SK-N-SH (cell line): ENCODE measurements at regions not wholly inside any gene's neighbourhood (a gene's known extent, or its start where the extent isn't known, plus 50 kb on each side); places are given as distances from the start of the nearest gene placed in this dataset.

Source experiments
- CTCF ChIA-PET: fragments of 300-600, 350-600 bp; formaldehyde crosslinking; extraction: SDS; loops from one replicate; lab custom pipeline; 2021; lab: Yijun Ruan, JAX
- POLR2A ChIA-PET: fragments of 350-600 bp; sonication (Branson Sonifier 250); formaldehyde crosslinking; extraction: SDS; loops from one replicate; lab custom pipeline; 2020; ENCODE audit warnings: antibody characterized with exemption, inconsistent platforms; lab: Yijun Ruan, JAX
- DNase-seq: peaks from one replicate; pipeline ENCODE4 v3.0.0; 2012
- H2AFZ ChIP-seq: fragments of 200-600 bp; sonication (generic); 2 replicates; pipeline ENCODE4 v1.8.1; 2016; ENCODE audit warnings: antibody characterized with exemption, mild to moderate bottlenecking, low read depth
- H3F3A ChIP-seq: fragments of 200-600 bp; sonication (generic); replicated peaks from 2 replicates; pipeline ENCODE3; 2016; ENCODE audit warnings: antibody characterized with exemption, mild to moderate bottlenecking; ENCODE audit not compliant: insufficient read depth
- H3K27ac ChIP-seq, 2 experiments: fragments of 200-500 bp in 1 of 2; fragments of 200-600 bp in 1 of 2; sonication (Bioruptor generic) in 1 of 2; sonication (generic), shearing (Covaris generic) in 1 of 2; 2 replicates each; pipeline versions ENCODE4 v1.5.1 to v1.6.1; 2014 to 2016; ENCODE audit warnings: low read depth in 2 of 2, inconsistent platforms in 1 of 2, low read length in 1 of 2, mild to moderate bottlenecking in 1 of 2, mixed read lengths in 1 of 2
- H3K27me3 ChIP-seq: fragments of 200-600 bp; sonication (generic), shearing (Covaris generic); 2 replicates; pipeline ENCODE4 v1.6.1; 2016; ENCODE audit warnings: mixed run types; ENCODE audit not compliant: insufficient read depth
- H3K36me3 ChIP-seq, 2 experiments: fragments of 200-500 bp in 1 of 2; fragments of 200-600 bp in 1 of 2; sonication (Bioruptor generic) in 1 of 2; sonication (generic) in 1 of 2; replicated peaks in 1 of 2; 2 replicates each; pipeline versions ENCODE3 to v1.5.1; 2014 to 2016; ENCODE audit warnings: low read length in 1 of 2, mild to moderate bottlenecking in 1 of 2; ENCODE audit not compliant: insufficient read depth in 2 of 2, control insufficient read depth in 1 of 2
- H3K4me1 ChIP-seq, 2 experiments: fragments of 200-500 bp in 1 of 2; fragments of 200-600 bp in 1 of 2; sonication (Bioruptor generic) in 1 of 2; sonication (generic), shearing (Covaris generic) in 1 of 2; 2 replicates each; pipeline versions ENCODE4 v1.5.1 to v1.6.1; 2014 to 2016; ENCODE audit warnings: low read depth in 1 of 2, low read length in 1 of 2, mixed run types in 1 of 2; ENCODE audit not compliant: insufficient read depth in 2 of 2, control insufficient read depth in 1 of 2
- H3K4me2 ChIP-seq: fragments of 200-600 bp; sonication (generic), shearing (Covaris generic); 2 replicates; pipeline ENCODE4 v1.6.1; 2017; ENCODE audit warnings: mixed run types
- H3K4me3 ChIP-seq, 2 experiments: fragments of 200-500 bp in 1 of 2; fragments of 200-600 bp in 1 of 2; sonication (Bioruptor generic) in 1 of 2; sonication (generic), shearing (Covaris generic) in 1 of 2; 2 replicates each; pipeline versions ENCODE4 v1.5.1 to v1.8.1; 2014 to 2016; ENCODE audit warnings: low read depth in 2 of 2, inconsistent platforms in 1 of 2, low read length in 1 of 2, mild to moderate bottlenecking in 1 of 2, mixed read lengths in 1 of 2, moderate library complexity in 1 of 2
- H3K79me2 ChIP-seq: fragments of 200-600 bp; sonication (generic); 2 replicates; pipeline ENCODE4 v1.8.1; 2017; ENCODE audit warnings: mild to moderate bottlenecking; ENCODE audit not compliant: insufficient read depth
- H3K9ac ChIP-seq: fragments of 200-600 bp; sonication (generic); 2 replicates; pipeline ENCODE4 v1.6.1; 2017; ENCODE audit warnings: mixed run types
- H3K9me2 ChIP-seq: fragments of 200-600 bp; sonication (generic); 2 replicates; pipeline ENCODE4 v1.6.1; 2017; ENCODE audit warnings: mixed run types
- H3K9me3 ChIP-seq: fragments of 200-600 bp; sonication (generic); 2 replicates; pipeline ENCODE4 v1.6.1; 2017; ENCODE audit warnings: mixed run types, mild to moderate bottlenecking, moderate library complexity
- H4K20me1 ChIP-seq: fragments of 200-600 bp; sonication (generic); 2 replicates; pipeline ENCODE4 v1.6.1; 2017; ENCODE audit warnings: mild to moderate bottlenecking, mixed run types; ENCODE audit not compliant: insufficient read depth
- EP300 ChIP-seq, 2 experiments: IDR thresholded peaks; 2 replicates each; pipeline versions ENCODE4 v1.4.0 to v1.6.1; 2012; ENCODE audit warnings: borderline replicate concordance in 1 of 2, low read depth in 1 of 2, low read length in 1 of 2
- FOSL2 ChIP-seq: IDR thresholded peaks from 2 replicates; pipeline ENCODE4 v1.4.0; 2012; ENCODE audit warnings: low read depth, mild to moderate bottlenecking, moderate library complexity, borderline replicate concordance
- FOXJ3 ChIP-seq: sonication (generic); formaldehyde crosslinking; IDR thresholded peaks from 2 replicates; pipeline ENCODE4 v1.5.1; 2020; ENCODE audit warnings: mild to moderate bottlenecking, missing genetic modification reagents
- FOXM1 ChIP-seq: IDR thresholded peaks from 2 replicates; pipeline ENCODE4 v1.4.0; 2012; ENCODE audit warnings: low read depth, mild to moderate bottlenecking
- GATA2 ChIP-seq: sonication (generic); formaldehyde crosslinking; IDR thresholded peaks from 2 replicates; pipeline ENCODE4 v1.5.0; 2020; ENCODE audit warnings: mild to moderate bottlenecking, missing genetic modification reagents
- IRF3 ChIP-seq: fragments of 150-350 bp; IDR thresholded peaks from 2 replicates; pipeline ENCODE4 v1.6.1; 2016; ENCODE audit warnings: mild to moderate bottlenecking, low read depth, low read length
- MEF2A ChIP-seq: IDR thresholded peaks from 2 replicates; pipeline ENCODE4 v1.4.0; 2012; ENCODE audit warnings: low read depth, borderline replicate concordance
- NFIC ChIP-seq: IDR thresholded peaks from 2 replicates; pipeline ENCODE4 v1.4.0; 2012; ENCODE audit warnings: borderline replicate concordance
- POLR2AphosphoS5 ChIP-seq: IDR thresholded peaks from 2 replicates; pipeline ENCODE4 v1.6.1; 2012; ENCODE audit warnings: low read depth, low read length
- RAD21 ChIP-seq: IDR thresholded peaks from 2 replicates; pipeline ENCODE4 v1.6.1; 2012; ENCODE audit warnings: mild to moderate bottlenecking, low read length
- SMC3 ChIP-seq: IDR thresholded peaks from 2 replicates; pipeline ENCODE4 v1.6.1; 2012; ENCODE audit warnings: low read depth, low read length, improper control_type of control experiment
- TAF1 ChIP-seq: IDR thresholded peaks from 2 replicates; pipeline ENCODE4 v1.6.1; 2012; ENCODE audit warnings: low read depth, mild to moderate bottlenecking, low read length, moderate library complexity, borderline replicate concordance
- TCF12 ChIP-seq: IDR thresholded peaks from 2 replicates; pipeline ENCODE4 v1.4.0; 2012
- TEAD4 ChIP-seq: IDR thresholded peaks from 2 replicates; pipeline ENCODE4 v1.4.0; 2012; ENCODE audit warnings: mild to moderate bottlenecking, borderline replicate concordance; ENCODE audit not compliant: insufficient read depth
- USF1 ChIP-seq: IDR thresholded peaks from 2 replicates; pipeline ENCODE4 v1.4.0; 2012; ENCODE audit warnings: low read depth, borderline replicate concordance
- USF2 ChIP-seq: fragments of 150-350 bp; IDR thresholded peaks from 2 replicates; pipeline ENCODE4 v1.6.1; 2017; ENCODE audit warnings: antibody characterized with exemption, low read length, low read depth, borderline replicate concordance
- YY1 ChIP-seq: IDR thresholded peaks from 2 replicates; pipeline ENCODE4 v1.4.0; 2012; ENCODE audit warnings: low read depth, mild to moderate bottlenecking
- WGBS: methylation state at CpG from one replicate; pipeline ENCODE4 v1.1.6; 2017; ENCODE audit warnings: low lambda C conversion rate; 5-methylcytosine and 5-hydroxymethylcytosine counted together

GRCh38 chr17:5919089-5919488, 151.1 kb upstream of the WSCD1 start:
- H2AFZ ChIP-seq = no peak overlapping the region
- no peaks in the 10 kb centered on the region for H3K4me1 ChIP-seq
- no peaks in the 10 kb centered on the region for H3K36me3 ChIP-seq
- H3K4me2 ChIP-seq = no peak overlapping the region
- no peak overlapping the region for H3K4me3 ChIP-seq
- ChIA-PET CTCF (interaction anchor here (1.5 kb wide), 1 partner anchor 9 kb away, joined by 3 read pairs; no protein-coding TSS in a partner anchor), POLR2A (no interaction called here)
- WGBS = 10% methylated on average over 4 of the region's 4 CpGs
- no peaks in the 10 kb centered on the region for H3K9me3 ChIP-seq
- H4K20me1 ChIP-seq = no peaks in the 10 kb centered on the region
- peaks cover 7% of the 10 kb centered on the region; the same call in 1 of the 2 replicates for H3K27me3 ChIP-seq
- no peak overlapping the region for H3K9ac ChIP-seq
- no peaks in the 10 kb centered on the region for H3K9me2 ChIP-seq
- TF ChIP-seq GATA2 (CRISPR knock-in tag) (no peak), FOXJ3 (CRISPR knock-in tag) (no peak), SMC3 (no peak), POLR2AphosphoS5 (no peak), YY1 (no peak), IRF3 (no peak), TEAD4 (no peak), EP300 (IDR thresholded peaks at IDR 0.05; ENCODE audit: borderline replicate concordance in 1 of 2, low read depth in 1 of 2, low read length in 1 of 2) (no peak), MEF2A (no peak), USF2 (no peak), FOSL2 (no peak)
- DNase-seq = no peak
- no peaks in the 10 kb centered on the region for H3K79me2 ChIP-seq
- H3F3A ChIP-seq = no peaks in the 10 kb centered on the region
- H3K27ac ChIP-seq = no peak overlapping the region

- Histone ChIP-seq H4K20me1 (no peaks in the 10 kb centered on the region), H3K9me3 (no peaks in the 10 kb centered on the region), H3K9ac (no peak overlapping the region), H3F3A (no peaks in the 10 kb centered on the region), H3K27ac (no peak overlapping the region), H2AFZ (no peak overlapping the region), H3K4me3 (no peak overlapping the region), H3K79me2 (no peaks in the 10 kb centered on the region), H3K4me1 (no peaks in the 10 kb centered on the region), H3K27me3 (peaks cover 7% of the 10 kb centered on the region; the same call in 1 of the 2 replicates), H3K9me2 (no peaks in the 10 kb centered on the region), H3K36me3 (no peaks in the 10 kb centered on the region), H3K4me2 (no peak overlapping the region)
- no peak for DNase-seq
- WGBS = 18% methylated on average over 10 of the region's 13 CpGs
- POLR2A ChIA-PET = no interaction called here
- no peak for TF ChIP-seq SMC3
- no peak for TF ChIP-seq NFIC
- no peak for TF ChIP-seq FOXJ3 (CRISPR knock-in tag)
- TF ChIP-seq TAF1 = no peak
- no peak for TF ChIP-seq USF1
- no peak for TF ChIP-seq TCF12
- TF ChIP-seq FOXM1 = no peak
- TF ChIP-seq RAD21 = no peak
- CTCF ChIA-PET = no interaction called here
These were observed 148.5 kb upstream of the WSCD1 start for GRCh38 chr17:5921512-5922282.
